ENCODE measurements at regions not wholly inside any gene's neighbourhood (a gene's known extent, or its start where the extent isn't known, plus 50 kb on each side); places are given as distances from the start of the nearest gene placed in this dataset.

GRCh38 chr1:58144698-58145270 lies 401.7 kb downstream of the OMA1 start:
- H3K27ac ChIP-seq: no peak overlapping the region
- TF ChIP-seq CTCF (IDR thresholded peaks at IDR 0.05) (no peak), ZFX (IDR thresholded peaks at IDR 0.05; ENCODE audit: borderline replicate concordance) (no peak)

GRCh38 chr1:58143972-58144697 lies 402.4 kb downstream of the OMA1 start:
- no peak for TF ChIP-seq ZFX (IDR thresholded peaks at IDR 0.05; ENCODE audit: borderline replicate concordance)
- TF ChIP-seq CTCF (IDR thresholded peaks at IDR 0.05): no peak
- no peak overlapping the region for H3K27ac ChIP-seq

GRCh38 chr1:58136387-58136786 lies 410.1 kb downstream of the OMA1 start:
- no peak overlapping the region for H3K27ac ChIP-seq
- TF ChIP-seq ZFX (IDR thresholded peaks at IDR 0.05; ENCODE audit: borderline replicate concordance) (no peak), CTCF (IDR thresholded peaks at IDR 0.05) (no peak)

GRCh38 chr1:58135821-58136321 lies 410.7 kb downstream of the OMA1 start:
- TF ChIP-seq CTCF (IDR thresholded peaks at IDR 0.05) (no peak), ZFX (IDR thresholded peaks at IDR 0.05; ENCODE audit: borderline replicate concordance) (no peak)
- no peak overlapping the region for H3K27ac ChIP-seq

- H3K27ac ChIP-seq: no peak overlapping the region
Observed at GRCh38 chr1:58133562-58133961, 413.0 kb downstream of the OMA1 start.

GRCh38 chr1:58123051-58123450 lies 423.5 kb downstream of the OMA1 start:
- TF ChIP-seq ZFX (IDR thresholded peaks at IDR 0.05; ENCODE audit: borderline replicate concordance) (no peak), CTCF (IDR thresholded peaks at IDR 0.05) (no peak)
- no peak overlapping the region for H3K27ac ChIP-seq

More at GRCh38 chr1:58133562-58133961, 413.0 kb downstream of the OMA1 start:
- TF ChIP-seq CTCF (IDR thresholded peaks at IDR 0.05) (no peak), ZFX (IDR thresholded peaks at IDR 0.05; ENCODE audit: borderline replicate concordance) (no peak)

- no peak for TF ChIP-seq CTCF (IDR thresholded peaks at IDR 0.05)
- no peak for TF ChIP-seq ZFX (IDR thresholded peaks at IDR 0.05; ENCODE audit: borderline replicate concordance)
- no peak overlapping the region for H3K27ac ChIP-seq
Observed at GRCh38 chr1:58119971-58120370, 426.6 kb downstream of the OMA1 start.

Measured in 22Rv1 (cell line).